Ovary (tissue), 3 donors: ENCODE measurements at regions not wholly inside any gene's neighbourhood (a gene's known extent, or its start where the extent isn't known, plus 50 kb on each side); places are given as distances from the start of the nearest gene placed in this dataset.

Source experiments
- EP300 ChIP-seq: sonication (generic); formaldehyde crosslinking; IDR thresholded peaks from one replicate; pipeline ENCODE4 v1.6.1; 2017; ENCODE audit warnings: antibody characterized with exemption
- POLR2A ChIP-seq: fragments of 450-650 bp; IDR thresholded peaks from one replicate; pipeline ENCODE4 v1.6.1; 2017; ENCODE audit warnings: antibody characterized with exemption, mild to moderate bottlenecking, moderate library complexity
- TF ChIP-seq, protein P1 (sequence below), 3 donors: fragments of 450-650 bp in 2 of 3; fragments of 200-600 bp in 1 of 3; IDR thresholded peaks; one replicate each; pipeline versions ENCODE4 v1.5.1 to v1.8.0; 2016 to 2022; ENCODE audit warnings: antibody characterized with exemption in 3 of 3, mild to moderate bottlenecking in 1 of 3
- donor health status: DM: no; HTN: no; CAD: no.

DNA sequence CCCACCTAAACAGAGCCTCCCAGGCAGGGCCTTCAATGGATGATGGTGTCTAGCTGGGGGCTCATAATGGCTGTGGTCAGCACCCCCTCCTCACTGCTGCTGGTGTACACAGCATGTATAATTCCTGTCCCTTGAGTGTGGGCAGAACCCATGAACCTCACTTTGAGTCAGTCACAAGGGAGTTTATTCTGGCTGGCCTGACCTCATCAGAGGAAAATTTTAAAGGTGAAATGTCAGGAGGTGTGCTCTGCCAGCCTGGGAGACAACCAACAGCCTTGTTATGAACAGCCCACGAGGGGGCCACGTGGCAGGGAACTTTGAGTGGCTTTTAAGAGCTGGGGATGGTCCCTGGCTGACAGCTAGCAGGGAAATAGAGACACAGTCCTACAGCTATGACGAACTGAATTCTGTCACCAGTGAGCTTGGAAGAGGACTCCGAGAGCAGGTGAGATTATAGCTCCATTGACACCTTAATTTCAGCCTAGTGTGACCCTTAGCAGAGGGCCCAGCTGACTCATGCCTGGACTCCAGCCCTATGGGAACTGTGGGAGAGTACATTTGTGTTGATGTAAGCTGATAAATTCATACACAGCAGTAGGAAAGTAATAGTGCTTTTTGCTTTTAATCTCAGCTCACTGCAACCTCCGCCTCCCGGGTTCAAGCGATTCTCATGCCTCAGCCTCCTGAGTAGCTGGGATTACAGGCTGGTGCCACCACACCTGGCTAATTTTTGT lies 73.5 kb upstream of the RUNX3 start:
- TF ChIP-seq, protein P1, sequence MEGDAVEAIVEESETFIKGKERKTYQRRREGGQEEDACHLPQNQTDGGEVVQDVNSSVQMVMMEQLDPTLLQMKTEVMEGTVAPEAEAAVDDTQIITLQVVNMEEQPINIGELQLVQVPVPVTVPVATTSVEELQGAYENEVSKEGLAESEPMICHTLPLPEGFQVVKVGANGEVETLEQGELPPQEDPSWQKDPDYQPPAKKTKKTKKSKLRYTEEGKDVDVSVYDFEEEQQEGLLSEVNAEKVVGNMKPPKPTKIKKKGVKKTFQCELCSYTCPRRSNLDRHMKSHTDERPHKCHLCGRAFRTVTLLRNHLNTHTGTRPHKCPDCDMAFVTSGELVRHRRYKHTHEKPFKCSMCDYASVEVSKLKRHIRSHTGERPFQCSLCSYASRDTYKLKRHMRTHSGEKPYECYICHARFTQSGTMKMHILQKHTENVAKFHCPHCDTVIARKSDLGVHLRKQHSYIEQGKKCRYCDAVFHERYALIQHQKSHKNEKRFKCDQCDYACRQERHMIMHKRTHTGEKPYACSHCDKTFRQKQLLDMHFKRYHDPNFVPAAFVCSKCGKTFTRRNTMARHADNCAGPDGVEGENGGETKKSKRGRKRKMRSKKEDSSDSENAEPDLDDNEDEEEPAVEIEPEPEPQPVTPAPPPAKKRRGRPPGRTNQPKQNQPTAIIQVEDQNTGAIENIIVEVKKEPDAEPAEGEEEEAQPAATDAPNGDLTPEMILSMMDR (IDR thresholded peaks at IDR 0.05): no peak
- no peak for TF ChIP-seq POLR2A
- no peak for TF ChIP-seq EP300
